ENCODE measurements at regions not wholly inside any gene's neighbourhood (a gene's known extent, or its start where the extent isn't known, plus 50 kb on each side); places are given as distances from the start of the nearest gene placed in this dataset.

DNA sequence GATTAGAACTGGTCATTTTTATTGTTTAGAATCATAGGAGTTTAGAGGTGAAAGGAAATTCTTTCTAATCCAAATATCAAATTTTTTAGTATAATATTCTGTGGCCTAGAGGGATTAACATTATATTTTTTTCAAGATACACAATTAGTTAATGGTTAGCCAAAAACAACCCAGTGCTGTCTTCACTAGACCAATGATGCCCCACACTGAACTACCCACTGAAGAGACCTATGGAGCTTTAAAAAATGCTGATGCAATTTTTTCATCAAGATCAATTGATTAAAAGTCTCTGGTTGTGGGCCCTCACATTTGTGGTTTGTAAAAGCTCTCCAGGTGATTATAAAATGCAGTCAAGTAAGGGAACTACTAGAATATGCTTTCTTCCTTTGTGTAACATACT lies 274.1 kb upstream of the C9orf72 start:
- TF ChIP-seq, protein P1, sequence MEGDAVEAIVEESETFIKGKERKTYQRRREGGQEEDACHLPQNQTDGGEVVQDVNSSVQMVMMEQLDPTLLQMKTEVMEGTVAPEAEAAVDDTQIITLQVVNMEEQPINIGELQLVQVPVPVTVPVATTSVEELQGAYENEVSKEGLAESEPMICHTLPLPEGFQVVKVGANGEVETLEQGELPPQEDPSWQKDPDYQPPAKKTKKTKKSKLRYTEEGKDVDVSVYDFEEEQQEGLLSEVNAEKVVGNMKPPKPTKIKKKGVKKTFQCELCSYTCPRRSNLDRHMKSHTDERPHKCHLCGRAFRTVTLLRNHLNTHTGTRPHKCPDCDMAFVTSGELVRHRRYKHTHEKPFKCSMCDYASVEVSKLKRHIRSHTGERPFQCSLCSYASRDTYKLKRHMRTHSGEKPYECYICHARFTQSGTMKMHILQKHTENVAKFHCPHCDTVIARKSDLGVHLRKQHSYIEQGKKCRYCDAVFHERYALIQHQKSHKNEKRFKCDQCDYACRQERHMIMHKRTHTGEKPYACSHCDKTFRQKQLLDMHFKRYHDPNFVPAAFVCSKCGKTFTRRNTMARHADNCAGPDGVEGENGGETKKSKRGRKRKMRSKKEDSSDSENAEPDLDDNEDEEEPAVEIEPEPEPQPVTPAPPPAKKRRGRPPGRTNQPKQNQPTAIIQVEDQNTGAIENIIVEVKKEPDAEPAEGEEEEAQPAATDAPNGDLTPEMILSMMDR (IDR thresholded peaks at IDR 0.05; ENCODE audit: extremely low read depth in 1 of 2, insufficient read depth in 1 of 2, low read depth in 1 of 2, low read length in 2 of 2): no peak
- no peak for TF ChIP-seq POLR2A (IDR thresholded peaks at IDR 0.05; ENCODE audit: low read depth, low read length)
- no peak for TF ChIP-seq POLR2AphosphoS5 (IDR thresholded peaks at IDR 0.05; ENCODE audit: insufficient read depth, low read depth, low read length)
- TF ChIP-seq GATA2 (IDR thresholded peaks at IDR 0.05; ENCODE audit: insufficient read depth, insufficient read length, low read depth, low read length): no peak
- TF ChIP-seq EZH2 (IDR thresholded peaks at IDR 0.05; ENCODE audit: borderline replicate concordance, low read depth, low read length, severe bottlenecking): no peak
